ENCODE measurements at regions not wholly inside any gene's neighbourhood (a gene's known extent, or its start where the extent isn't known, plus 50 kb on each side); places are given as distances from the start of the nearest gene placed in this dataset.

- no peak for DNase-seq
- no peak for TF ChIP-seq CTCF (IDR thresholded peaks at IDR 0.05)
- Histone ChIP-seq H3K27ac (no peak overlapping the region), H3K27me3 (no peaks in the 10 kb centered on the region), H3K36me3 (no peaks in the 10 kb centered on the region), H3K4me3 (no peak overlapping the region), H3K4me1 (no peaks in the 10 kb centered on the region), H3K9me3 (no peaks in the 10 kb centered on the region)
- intact Hi-C loops (cut with DNase I), result no loop called here
- no peak for ATAC-seq
Observed at GRCh38 chr1:193602705-193603104, 416.3 kb upstream of the B3GALT2 start.

- Histone ChIP-seq H3K27me3 (no peaks in the 10 kb centered on the region), H3K36me3 (no peaks in the 10 kb centered on the region), H3K27ac (no peak overlapping the region), H3K4me3 (no peak overlapping the region), H3K4me1 (peaks cover 0 to 22% of the 10 kb centered on the region in 2 donors), H3K9me3 (no peaks in the 10 kb centered on the region)
- DNase-seq, result no peak
- TF ChIP-seq CTCF (IDR thresholded peaks at IDR 0.05), result no peak
- no peak for ATAC-seq
- intact Hi-C loops (cut with DNase I), result no loop called here
Observed at GRCh38 chr1:193593147-193593885, 406.9 kb upstream of the B3GALT2 start.

- Histone ChIP-seq H3K27me3 (no peaks in the 10 kb centered on the region), H3K4me3 (no peak overlapping the region), H3K4me1 (peaks cover 0 to 22% of the 10 kb centered on the region in 2 donors), H3K27ac (no peak overlapping the region), H3K36me3 (no peaks in the 10 kb centered on the region), H3K9me3 (no peaks in the 10 kb centered on the region)
- DNase-seq, result no peak
- ATAC-seq, result no peak
- no peak for TF ChIP-seq CTCF (IDR thresholded peaks at IDR 0.05)
- intact Hi-C loops (cut with DNase I), result no loop called here
Observed at GRCh38 chr1:193592317-193592716, 405.9 kb upstream of the B3GALT2 start.

- Histone ChIP-seq H3K4me3 (no peak overlapping the region), H3K27ac (no peak overlapping the region), H3K36me3 (no peaks in the 10 kb centered on the region), H3K9me3 (no peaks in the 10 kb centered on the region), H3K27me3 (no peaks in the 10 kb centered on the region), H3K4me1 (peaks cover 0 to 22% of the 10 kb centered on the region in 2 donors)
- ATAC-seq (no peak), DNase-seq (no peak)
- intact Hi-C loops (cut with DNase I), result no loop called here
- TF ChIP-seq CTCF (IDR thresholded peaks at IDR 0.05), result no peak
Observed at GRCh38 chr1:193590102-193590501, 403.7 kb upstream of the B3GALT2 start.

GRCh38 chr1:193589597-193590040, 403.2 kb upstream of the B3GALT2 start:
- H3K27me3 ChIP-seq, result no peaks in the 10 kb centered on the region
- no peaks in the 10 kb centered on the region for H3K36me3 ChIP-seq
- peak in 2 of 4 donors; percentile 32 to 70 for DNase-seq
- no peak overlapping the region for H3K27ac ChIP-seq
- no peak for TF ChIP-seq CTCF (IDR thresholded peaks at IDR 0.05)
- intact Hi-C loops (cut with DNase I), result no loop called here
- ATAC-seq, result peak; percentile 25
- H3K4me1 ChIP-seq, result peaks cover 0 to 19% of the 10 kb centered on the region in 2 donors
- no peak overlapping the region for H3K4me3 ChIP-seq
- H3K9me3 ChIP-seq, result no peaks in the 10 kb centered on the region

Data from left lung (tissue), 4 donors.